ENCODE measurements at regions not wholly inside any gene's neighbourhood (a gene's known extent, or its start where the extent isn't known, plus 50 kb on each side); places are given as distances from the start of the nearest gene placed in this dataset.

GRCh38 chr2:118769707-118770400 lies 77.6 kb downstream of the EN1 start:
- no peak overlapping the region for H3K27ac Mint-ChIP-seq

GRCh38 chr2:118766871-118767270 lies 80.6 kb downstream of the EN1 start:
- Histone ChIP-seq H3K27ac (ENCODE audit: insufficient read depth, low read length, poor library complexity, severe bottlenecking) (no peak overlapping the region), H3K27me3 (ENCODE audit: control insufficient read depth, insufficient read depth, low read length) (no peaks in the 10 kb centered on the region), H3K4me3 (ENCODE audit: low read depth, low read length) (no peak overlapping the region), H3K36me3 (ENCODE audit: control insufficient read depth, insufficient read depth, low read length) (no peaks in the 10 kb centered on the region), H3K4me1 (ENCODE audit: control insufficient read depth, insufficient read depth, low read length, poor library complexity, severe bottlenecking) (no peaks in the 10 kb centered on the region), H3K9me3 (ENCODE audit: control insufficient read depth in 2 of 2, low read length in 2 of 2) (no peaks in the 10 kb centered on the region)
- no peaks in the 10 kb centered on the region for H3K4me1 Mint-ChIP-seq
- DNase-seq = no peak
- H3K4me3 Mint-ChIP-seq = no peak overlapping the region
- peaks cover 0 to 3% (median 0%) of the 10 kb centered on the region in 7 donors for H3K9me3 Mint-ChIP-seq
- no peak for ATAC-seq (ENCODE audit: low read depth in 2 of 2)
- no peaks in the 10 kb centered on the region for H3K36me3 Mint-ChIP-seq
- no peaks in the 10 kb centered on the region for H3K27me3 Mint-ChIP-seq
- H3K27ac Mint-ChIP-seq = no peak overlapping the region

More at GRCh38 chr2:118769707-118770400, 77.6 kb downstream of the EN1 start:
- peaks cover 4% of the 10 kb centered on the region for H3K27me3 Mint-ChIP-seq
- DNase-seq = no peak
- H3K9me3 ChIP-seq (ENCODE audit: control insufficient read depth in 2 of 2, low read length in 2 of 2) = no peaks in the 10 kb centered on the region
- peaks cover 4% of the 10 kb centered on the region for H3K27me3 ChIP-seq (ENCODE audit: control insufficient read depth, insufficient read depth, low read length)
- peaks cover 0 to 3% (median 0%) of the 10 kb centered on the region in 7 donors for H3K9me3 Mint-ChIP-seq
- peaks cover 0 to 2% (median 0%) of the 10 kb centered on the region in 4 donors for H3K4me1 Mint-ChIP-seq
- no peak overlapping the region for H3K4me3 Mint-ChIP-seq
- ATAC-seq (ENCODE audit: low read depth in 2 of 2) = no peak
- no peak overlapping the region for H3K27ac ChIP-seq (ENCODE audit: insufficient read depth, low read length, poor library complexity, severe bottlenecking)
- H3K4me1 ChIP-seq (ENCODE audit: control insufficient read depth, insufficient read depth, low read length, poor library complexity, severe bottlenecking) = peaks cover 4% of the 10 kb centered on the region
- no peak overlapping the region for H3K4me3 ChIP-seq (ENCODE audit: low read depth, low read length)
- no peaks in the 10 kb centered on the region for H3K36me3 Mint-ChIP-seq
- H3K36me3 ChIP-seq (ENCODE audit: control insufficient read depth, insufficient read depth, low read length) = no peaks in the 10 kb centered on the region

DNA sequence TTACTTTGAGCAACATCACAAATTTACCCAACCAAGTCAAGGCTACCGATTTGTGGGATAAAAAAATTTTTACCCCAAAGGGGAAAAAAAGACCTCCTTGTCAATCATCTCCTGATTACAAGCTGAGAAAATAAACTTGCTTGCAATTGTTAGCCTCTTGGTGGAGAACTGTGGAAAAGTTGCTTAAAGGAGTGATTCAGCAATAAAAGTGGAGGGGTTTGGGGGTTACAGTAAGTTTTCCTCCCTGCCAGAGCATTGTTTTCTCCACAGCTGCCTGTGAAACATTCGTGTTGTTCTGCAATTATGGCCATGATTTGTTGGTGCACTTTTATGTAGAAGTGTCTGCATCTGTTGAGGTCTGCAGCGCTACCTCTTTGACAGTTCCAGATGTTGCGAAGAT lies 82.6 kb downstream of the EN1 start:
- ATAC-seq (ENCODE audit: low read depth in 2 of 2) = no peak
- Histone ChIP-seq H3K27ac (ENCODE audit: insufficient read depth, low read length, poor library complexity, severe bottlenecking) (no peak overlapping the region), H3K4me1 (ENCODE audit: control insufficient read depth, insufficient read depth, low read length, poor library complexity, severe bottlenecking) (no peaks in the 10 kb centered on the region), H3K4me3 (ENCODE audit: low read depth, low read length) (no peak overlapping the region), H3K27me3 (ENCODE audit: control insufficient read depth, insufficient read depth, low read length) (no peaks in the 10 kb centered on the region), H3K36me3 (ENCODE audit: control insufficient read depth, insufficient read depth, low read length) (no peaks in the 10 kb centered on the region), H3K9me3 (ENCODE audit: control insufficient read depth in 2 of 2, low read length in 2 of 2) (no peaks in the 10 kb centered on the region)
- H3K27me3 Mint-ChIP-seq = no peaks in the 10 kb centered on the region
- no peak overlapping the region for H3K4me3 Mint-ChIP-seq
- no peaks in the 10 kb centered on the region for H3K4me1 Mint-ChIP-seq
- H3K36me3 Mint-ChIP-seq = no peaks in the 10 kb centered on the region
- no peak for DNase-seq
- no peak overlapping the region for H3K27ac Mint-ChIP-seq
- peaks cover 0 to 2% (median 0%) of the 10 kb centered on the region in 7 donors for H3K9me3 Mint-ChIP-seq

GRCh38 chr2:118763797-118764196 lies 83.7 kb downstream of the EN1 start:
- Histone ChIP-seq H3K4me3 (ENCODE audit: low read depth, low read length) (no peak overlapping the region), H3K9me3 (ENCODE audit: control insufficient read depth in 2 of 2, low read length in 2 of 2) (no peaks in the 10 kb centered on the region), H3K27me3 (ENCODE audit: control insufficient read depth, insufficient read depth, low read length) (no peaks in the 10 kb centered on the region), H3K36me3 (ENCODE audit: control insufficient read depth, insufficient read depth, low read length) (no peaks in the 10 kb centered on the region), H3K4me1 (ENCODE audit: control insufficient read depth, insufficient read depth, low read length, poor library complexity, severe bottlenecking) (no peaks in the 10 kb centered on the region), H3K27ac (ENCODE audit: insufficient read depth, low read length, poor library complexity, severe bottlenecking) (no peak overlapping the region)
- no peaks in the 10 kb centered on the region for H3K27me3 Mint-ChIP-seq
- DNase-seq = no peak
- H3K36me3 Mint-ChIP-seq = no peaks in the 10 kb centered on the region
- H3K27ac Mint-ChIP-seq = no peak overlapping the region
- H3K4me1 Mint-ChIP-seq = no peaks in the 10 kb centered on the region
- no peak overlapping the region for H3K4me3 Mint-ChIP-seq
- H3K9me3 Mint-ChIP-seq = peaks cover 0 to 5% (median 0%) of the 10 kb centered on the region in 7 donors
- no peak for ATAC-seq (ENCODE audit: low read depth in 2 of 2)

DNA sequence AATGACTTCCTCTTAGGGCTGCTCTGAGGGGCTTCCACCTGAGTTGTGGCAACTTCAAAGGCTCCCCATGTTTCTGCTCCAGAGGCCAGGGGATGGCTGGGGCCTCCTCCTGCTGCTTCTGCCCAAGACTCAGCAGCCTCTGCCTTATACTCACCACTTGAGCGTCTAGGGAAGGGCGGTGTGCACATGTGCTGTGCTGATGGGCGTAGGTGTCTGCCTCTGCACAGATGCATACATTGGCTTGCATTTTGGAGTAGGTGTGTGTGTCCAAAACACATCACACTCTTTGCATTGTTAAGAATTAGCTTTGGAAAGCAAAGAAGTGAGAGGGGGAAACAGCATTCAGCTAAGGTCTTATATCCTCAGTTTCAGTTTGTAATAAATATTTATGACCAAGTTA lies 85.2 kb downstream of the EN1 start:
- Mint-ChIP-seq H3K4me1 (no peaks in the 10 kb centered on the region), H3K27me3 (no peaks in the 10 kb centered on the region), H3K4me3 (no peak overlapping the region), H3K36me3 (no peaks in the 10 kb centered on the region), H3K9me3 (peaks cover 0 to 5% (median 0%) of the 10 kb centered on the region in 7 donors), H3K27ac (no peak overlapping the region)
- no peak overlapping the region for H3K27ac ChIP-seq (ENCODE audit: insufficient read depth, low read length, poor library complexity, severe bottlenecking)
- no peaks in the 10 kb centered on the region for H3K27me3 ChIP-seq (ENCODE audit: control insufficient read depth, insufficient read depth, low read length)
- DNase-seq = no peak
- H3K9me3 ChIP-seq (ENCODE audit: control insufficient read depth in 2 of 2, low read length in 2 of 2) = no peaks in the 10 kb centered on the region
- ATAC-seq (ENCODE audit: low read depth in 2 of 2) = no peak
- H3K36me3 ChIP-seq (ENCODE audit: control insufficient read depth, insufficient read depth, low read length) = no peaks in the 10 kb centered on the region
- H3K4me3 ChIP-seq (ENCODE audit: low read depth, low read length) = no peak overlapping the region
- no peaks in the 10 kb centered on the region for H3K4me1 ChIP-seq (ENCODE audit: control insufficient read depth, insufficient read depth, low read length, poor library complexity, severe bottlenecking)

GRCh38 chr2:118761771-118762170 lies 85.7 kb downstream of the EN1 start:
- Mint-ChIP-seq H3K27me3 (no peaks in the 10 kb centered on the region), H3K9me3 (peaks cover 0 to 5% (median 0%) of the 10 kb centered on the region in 7 donors)
- no peak for ATAC-seq (ENCODE audit: low read depth in 2 of 2)

GRCh38 chr2:118755901-118756300 lies 91.5 kb downstream of the EN1 start:
- H3K9me3 Mint-ChIP-seq = peaks cover 0 to 7% (median 0%) of the 10 kb centered on the region in 7 donors
- peaks cover 1% of the 10 kb centered on the region for H3K27me3 ChIP-seq (ENCODE audit: control insufficient read depth, insufficient read depth, low read length)
- no peaks in the 10 kb centered on the region for H3K9me3 ChIP-seq (ENCODE audit: control insufficient read depth in 2 of 2, low read length in 2 of 2)
- ATAC-seq (ENCODE audit: low read depth in 2 of 2) = no peak
- no peak overlapping the region for H3K4me3 Mint-ChIP-seq
- H3K27ac ChIP-seq (ENCODE audit: insufficient read depth, low read length, poor library complexity, severe bottlenecking) = no peak overlapping the region
- no peak overlapping the region for H3K27ac Mint-ChIP-seq
- H3K4me1 Mint-ChIP-seq = no peaks in the 10 kb centered on the region
- no peak overlapping the region for H3K4me3 ChIP-seq (ENCODE audit: low read depth, low read length)
- H3K4me1 ChIP-seq (ENCODE audit: control insufficient read depth, insufficient read depth, low read length, poor library complexity, severe bottlenecking) = no peaks in the 10 kb centered on the region
- H3K36me3 ChIP-seq (ENCODE audit: control insufficient read depth, insufficient read depth, low read length) = no peaks in the 10 kb centered on the region
- no peaks in the 10 kb centered on the region for H3K36me3 Mint-ChIP-seq
- no peaks in the 10 kb centered on the region for H3K27me3 Mint-ChIP-seq
- no peak for DNase-seq

More at GRCh38 chr2:118761771-118762170, 85.7 kb downstream of the EN1 start:
- H3K4me1 ChIP-seq (ENCODE audit: control insufficient read depth, insufficient read depth, low read length, poor library complexity, severe bottlenecking) = no peaks in the 10 kb centered on the region
- H3K9me3 ChIP-seq (ENCODE audit: control insufficient read depth in 2 of 2, low read length in 2 of 2) = no peaks in the 10 kb centered on the region
- no peak overlapping the region for H3K4me3 ChIP-seq (ENCODE audit: low read depth, low read length)
- Mint-ChIP-seq H3K27ac (no peak overlapping the region), H3K4me3 (no peak overlapping the region), H3K36me3 (no peaks in the 10 kb centered on the region), H3K4me1 (no peaks in the 10 kb centered on the region)
- no peak for DNase-seq
- H3K27me3 ChIP-seq (ENCODE audit: control insufficient read depth, insufficient read depth, low read length) = no peaks in the 10 kb centered on the region
- no peak overlapping the region for H3K27ac ChIP-seq (ENCODE audit: insufficient read depth, low read length, poor library complexity, severe bottlenecking)
- no peaks in the 10 kb centered on the region for H3K36me3 ChIP-seq (ENCODE audit: control insufficient read depth, insufficient read depth, low read length)

GRCh38 chr2:118755384-118755783 lies 92.1 kb downstream of the EN1 start:
- Mint-ChIP-seq H3K9me3 (peaks cover 0 to 7% (median 0%) of the 10 kb centered on the region in 7 donors), H3K4me3 (no peak overlapping the region), H3K27ac (no peak overlapping the region), H3K36me3 (no peaks in the 10 kb centered on the region), H3K27me3 (no peaks in the 10 kb centered on the region), H3K4me1 (no peaks in the 10 kb centered on the region)
- no peak for DNase-seq
- ATAC-seq (ENCODE audit: low read depth in 2 of 2) = no peak
- peaks cover 1% of the 10 kb centered on the region for H3K27me3 ChIP-seq (ENCODE audit: control insufficient read depth, insufficient read depth, low read length)
- no peaks in the 10 kb centered on the region for H3K36me3 ChIP-seq (ENCODE audit: control insufficient read depth, insufficient read depth, low read length)
- H3K27ac ChIP-seq (ENCODE audit: insufficient read depth, low read length, poor library complexity, severe bottlenecking) = no peak overlapping the region
- no peaks in the 10 kb centered on the region for H3K9me3 ChIP-seq (ENCODE audit: control insufficient read depth in 2 of 2, low read length in 2 of 2)
- no peaks in the 10 kb centered on the region for H3K4me1 ChIP-seq (ENCODE audit: control insufficient read depth, insufficient read depth, low read length, poor library complexity, severe bottlenecking)
- no peak overlapping the region for H3K4me3 ChIP-seq (ENCODE audit: low read depth, low read length)
